Common myeloid progenitor, CD34-positive (primary cell): ENCODE measurements at regions not wholly inside any gene's neighbourhood (a gene's known extent, or its start where the extent isn't known, plus 50 kb on each side); places are given as distances from the start of the nearest gene placed in this dataset.

ENCODE experiments used
- CTCF ChIA-PET: fragments of 350-600 bp; sonication (Branson Sonifier 250); formaldehyde crosslinking; loops from one replicate; lab custom pipeline; 2021; ENCODE audit warnings: antibody characterized with exemption; lab: Charles Lee
- POLR2A ChIA-PET: fragments of 350-600 bp; sonication (Branson Sonifier 250); formaldehyde crosslinking; loops from one replicate; lab custom pipeline; 2021; ENCODE audit warnings: antibody characterized with exemption; lab: Charles Lee
- DNase-seq, 3 donors: peaks; one replicate each; pipeline versions ENCODE4 v3.0.0 to v3.0.0-alpha.2; 2013
- H3K27ac ChIP-seq, 2 experiments: 1 replicate in 1 of 2; 2 replicates in 1 of 2; pipeline ENCODE4 v1.7.0; 2013; ENCODE audit warnings: inconsistent platforms in 2 of 2, low read length in 2 of 2, mild to moderate bottlenecking in 2 of 2, low read depth in 1 of 2, moderate library complexity in 1 of 2; ENCODE audit not compliant: severe bottlenecking in 2 of 2, insufficient read depth in 1 of 2, poor library complexity in 1 of 2
- H3K27me3 ChIP-seq, 5 experiments: replicated peaks in 2 of 5; 1 replicate in 3 of 5; 2 replicates in 2 of 5; pipeline versions ENCODE4 v1.6.1 to v1.7.0; 2013; ENCODE audit warnings: low read length in 4 of 5, mild to moderate bottlenecking in 2 of 5, moderate library complexity in 2 of 5, inconsistent platforms in 1 of 5; ENCODE audit not compliant: insufficient read depth in 5 of 5, control insufficient read depth in 4 of 5
- H3K36me3 ChIP-seq, 4 experiments: 1 replicate in 2 of 4; 2 replicates in 2 of 4; pipeline versions ENCODE4 v1.6.1 to v1.7.0; 2013; ENCODE audit warnings: low read length in 3 of 4, control low read depth in 1 of 4, mild to moderate bottlenecking in 1 of 4; ENCODE audit not compliant: control insufficient read depth in 4 of 4, insufficient read depth in 4 of 4
- H3K4me1 ChIP-seq, 4 experiments: 1 replicate in 3 of 4; 2 replicates in 1 of 4; pipeline versions ENCODE4 v1.6.1 to v1.7.1; 2013; ENCODE audit warnings: low read length in 3 of 4, mild to moderate bottlenecking in 3 of 4, control low read depth in 1 of 4, inconsistent platforms in 1 of 4, moderate library complexity in 1 of 4; ENCODE audit not compliant: control insufficient read depth in 4 of 4, insufficient read depth in 4 of 4; ENCODE audit errors: control extremely low read depth in 1 of 4
- H3K4me3 ChIP-seq, 7 experiments: 1 replicate in 4 of 7; 2 replicates in 3 of 7; pipeline versions ENCODE4 v1.5.1 to v1.7.0; 2013; ENCODE audit warnings: mild to moderate bottlenecking in 7 of 7, low read length in 6 of 7, moderate library complexity in 6 of 7, inconsistent platforms in 2 of 7, low read depth in 2 of 7, control low read depth in 1 of 7; ENCODE audit not compliant: insufficient read depth in 4 of 7, control insufficient read depth in 1 of 7; ENCODE audit errors: extremely low read depth in 1 of 7
- H3K9me3 ChIP-seq, 5 experiments: 1 replicate in 4 of 5; 2 replicates in 1 of 5; pipeline versions ENCODE4 v1.6.1 to v1.7.1; 2013; ENCODE audit warnings: low read length in 4 of 5, mild to moderate bottlenecking in 2 of 5, inconsistent platforms in 1 of 5, low read depth in 1 of 5, moderate library complexity in 1 of 5; ENCODE audit not compliant: control insufficient read depth in 4 of 5, insufficient read depth in 2 of 5; ENCODE audit errors: control extremely low read depth in 1 of 5
- WGBS: methylation state at CpG from one replicate; pipeline ENCODE4 v1.1.5; 2013; ENCODE audit not compliant: insufficient coverage; 5-methylcytosine and 5-hydroxymethylcytosine counted together

DNA sequence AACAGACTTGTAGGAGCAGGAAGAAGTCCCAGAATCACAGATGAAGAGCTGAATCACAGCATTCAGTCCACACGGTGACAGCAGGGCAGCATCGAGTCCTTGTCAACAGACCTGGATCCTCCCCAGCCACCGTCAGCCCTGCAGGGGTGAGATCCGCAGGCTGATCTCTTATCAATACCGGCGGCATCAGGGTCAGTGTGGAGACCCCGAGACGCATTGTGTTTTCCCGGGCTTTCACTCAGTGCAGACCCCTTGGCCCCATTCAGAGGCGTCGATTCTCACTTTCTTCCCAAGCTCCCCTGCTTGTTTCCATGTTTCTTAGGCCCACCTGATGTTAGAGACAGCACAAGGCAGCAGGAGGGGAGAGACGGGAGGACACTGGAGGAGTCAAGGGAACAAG, 609.6 kb downstream of the PTPRU start:
- Histone ChIP-seq H3K36me3 (no peaks in the 10 kb centered on the region), H3K4me1 (no peaks in the 10 kb centered on the region), H3K27me3 (peaks cover 0 to 20% (median 2%) of the 10 kb centered on the region in 5 experiments), H3K27ac (no peak overlapping the region), H3K9me3 (peaks cover 3 to 20% (median 9%) of the 10 kb centered on the region in 5 experiments), H3K4me3 (no peak overlapping the region)
- DNase-seq: no peak
- 67% methylated on average over 11 of the region's 12 CpGs for WGBS
- POLR2A ChIA-PET: no interaction called here
- CTCF ChIA-PET: no interaction called here

DNA sequence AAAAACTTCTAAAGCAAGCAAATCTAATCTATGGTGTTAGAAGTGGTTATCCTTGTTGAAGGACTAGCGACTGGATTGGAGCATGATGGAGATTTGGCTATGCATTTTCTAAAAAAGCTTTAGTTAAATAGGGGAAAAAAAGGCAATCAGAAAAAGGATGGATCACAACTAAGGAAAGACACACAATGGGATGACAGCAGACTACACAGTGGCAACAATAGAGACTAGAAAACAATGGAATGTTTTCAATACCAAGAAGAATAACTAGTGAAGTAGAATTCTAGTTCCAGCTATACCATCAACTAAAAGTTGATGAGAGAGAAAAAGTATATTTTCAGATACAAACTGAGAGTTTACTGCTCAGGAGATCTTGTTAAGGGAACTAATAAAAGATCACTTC, 605.8 kb downstream of the PTPRU start:
- no peak overlapping the region for H3K4me3 ChIP-seq
- H3K9me3 ChIP-seq: peaks cover 3 to 22% (median 11%) of the 10 kb centered on the region in 5 experiments
- peaks cover 0 to 12% (median 2%) of the 10 kb centered on the region in 5 experiments for H3K27me3 ChIP-seq
- no peaks in the 10 kb centered on the region for H3K4me1 ChIP-seq
- H3K27ac ChIP-seq: no peak overlapping the region
- ChIA-PET CTCF (no interaction called here), POLR2A (no interaction called here)
- H3K36me3 ChIP-seq: no peaks in the 10 kb centered on the region
- WGBS: 67% methylated on average over 1 of the region's 1 CpG
- no peak for DNase-seq

DNA sequence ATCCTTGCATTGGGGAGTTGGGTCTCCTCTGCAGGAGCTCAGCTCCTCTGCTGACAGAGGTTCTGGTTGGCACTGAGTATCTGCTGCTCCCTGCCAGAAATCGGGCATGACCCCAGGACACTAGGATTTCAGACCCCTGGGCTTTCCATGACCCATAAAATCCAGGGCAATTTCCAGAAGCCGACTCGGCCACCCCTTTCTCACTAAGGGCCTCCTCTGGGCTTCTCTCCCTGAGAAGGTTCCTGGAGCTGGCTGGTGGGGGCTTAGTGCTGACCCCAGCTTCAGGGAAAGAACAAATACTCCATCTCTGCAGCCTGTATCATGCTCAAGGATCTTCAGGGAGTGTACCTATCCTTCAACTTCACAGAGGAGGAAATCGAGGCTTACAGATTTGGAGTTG, 603.4 kb downstream of the PTPRU start:
- ChIA-PET CTCF (interaction anchor here (0.6 kb wide), 1 partner anchor 559 kb away, joined by 3 read pairs; no protein-coding TSS in a partner anchor), POLR2A (no interaction called here)
- Histone ChIP-seq H3K9me3 (peaks cover 3 to 22% (median 11%) of the 10 kb centered on the region in 5 experiments), H3K36me3 (no peaks in the 10 kb centered on the region), H3K4me3 (no peak overlapping the region), H3K27me3 (peaks cover 0 to 12% (median 2%) of the 10 kb centered on the region in 5 experiments), H3K27ac (no peak overlapping the region), H3K4me1 (no peaks in the 10 kb centered on the region)
- 61% methylated on average over 3 of the region's 4 CpGs for WGBS
- no peak for DNase-seq

DNA sequence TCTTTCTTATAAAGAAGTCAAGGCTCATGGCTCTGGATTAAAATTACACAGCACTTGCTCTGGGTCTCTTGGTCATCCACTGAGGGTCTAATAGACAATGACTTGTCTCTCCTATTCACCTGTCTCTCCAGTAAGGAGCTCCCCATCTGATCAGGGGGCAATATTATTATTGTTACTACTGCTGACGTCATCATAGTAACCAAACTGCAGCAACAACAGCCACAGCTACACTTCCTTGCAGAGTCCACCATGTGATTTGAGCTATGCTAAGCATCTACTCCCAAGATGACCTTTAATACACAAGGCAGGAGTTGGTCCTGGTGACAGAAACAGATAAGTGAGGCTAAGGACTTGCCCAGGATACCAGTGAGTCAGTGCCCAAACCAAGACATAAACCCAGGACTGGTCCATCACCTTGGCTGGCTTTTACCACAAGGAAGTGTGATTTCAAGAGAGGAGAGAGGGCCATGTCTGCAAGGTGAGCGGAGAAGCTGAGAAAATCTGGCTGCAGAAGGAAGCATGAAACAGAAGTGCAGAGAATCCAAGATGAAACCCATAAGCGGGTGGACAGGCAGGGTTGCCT, 602.5 kb downstream of the PTPRU start:
- POLR2A ChIA-PET: no interaction called here
- H3K4me1 ChIP-seq: no peaks in the 10 kb centered on the region
- H3K9me3 ChIP-seq: peaks cover 3 to 22% (median 11%) of the 10 kb centered on the region in 5 experiments
- no peak overlapping the region for H3K27ac ChIP-seq
- DNase-seq: no peak
- CTCF ChIA-PET: interaction anchor here (1.2 kb wide), 1 partner anchor 47 kb away, joined by 3 read pairs; no protein-coding TSS in a partner anchor
- no peaks in the 10 kb centered on the region for H3K36me3 ChIP-seq
- 75% methylated on average over 3 of the region's 3 CpGs for WGBS
- H3K4me3 ChIP-seq: no peak overlapping the region
- H3K27me3 ChIP-seq: peaks cover 0 to 12% (median 2%) of the 10 kb centered on the region in 5 experiments

DNA sequence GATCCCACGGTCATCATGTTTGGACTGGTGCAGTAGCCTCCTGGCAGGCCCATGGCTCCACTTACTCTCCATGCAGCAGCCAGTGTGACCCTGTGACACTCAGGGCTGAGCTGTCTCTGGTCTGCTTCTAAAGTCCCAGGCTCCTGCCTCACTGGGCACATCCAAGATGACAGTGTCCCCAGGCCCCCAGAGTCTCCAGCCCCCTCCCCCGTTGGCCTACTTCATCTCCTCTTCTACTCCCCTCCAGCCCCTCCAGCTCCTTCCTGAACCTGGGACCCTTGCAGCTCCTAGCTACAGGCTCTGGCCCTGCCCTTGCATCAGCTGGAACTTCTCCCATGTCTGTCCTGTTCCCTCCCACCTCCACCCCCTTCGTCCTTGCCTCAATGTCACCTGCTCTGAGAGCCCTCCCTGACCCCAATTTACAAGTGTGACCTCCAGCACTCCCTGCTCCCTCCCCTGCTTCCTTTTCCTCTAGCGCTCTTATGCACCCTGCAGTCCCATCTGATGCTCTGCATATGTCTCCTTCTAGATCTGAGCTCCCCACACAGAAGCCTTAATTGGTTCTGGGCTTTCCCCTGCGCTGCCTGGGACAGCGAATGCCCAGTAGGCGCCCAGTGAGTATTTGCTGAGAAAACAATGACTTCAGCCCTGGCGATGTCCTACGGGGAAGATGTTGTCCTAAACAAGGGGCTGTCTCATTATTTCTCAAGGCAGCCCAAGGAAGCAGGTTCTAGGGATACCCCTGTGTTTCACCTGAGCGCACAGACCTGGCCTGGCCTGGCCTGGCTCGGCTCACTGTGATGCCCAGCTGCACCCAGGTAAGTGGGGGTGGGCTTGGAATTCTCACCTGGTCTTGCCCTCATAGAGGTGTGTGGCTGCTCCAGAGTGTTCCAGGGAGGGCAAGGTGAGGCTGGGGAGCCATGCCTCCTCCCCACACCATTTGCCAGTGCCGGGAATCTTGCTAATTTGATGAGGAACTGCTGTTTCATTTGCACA, 600.6 kb downstream of the PTPRU start:
- Histone ChIP-seq H3K4me1 (no peaks in the 10 kb centered on the region), H3K9me3 (peaks cover 3 to 11% (median 6%) of the 10 kb centered on the region in 5 experiments), H3K4me3 (no peak overlapping the region), H3K36me3 (no peaks in the 10 kb centered on the region), H3K27ac (no peak overlapping the region), H3K27me3 (peaks cover 0 to 8% (median 0%) of the 10 kb centered on the region in 5 experiments)
- DNase-seq: no peak
- 72% methylated on average over 11 of the region's 12 CpGs for WGBS
- CTCF ChIA-PET: interaction anchor here (1.4 kb wide), 1 partner anchor 11 kb away, joined by 3 read pairs; no protein-coding TSS in a partner anchor
- POLR2A ChIA-PET: no interaction called here

DNA sequence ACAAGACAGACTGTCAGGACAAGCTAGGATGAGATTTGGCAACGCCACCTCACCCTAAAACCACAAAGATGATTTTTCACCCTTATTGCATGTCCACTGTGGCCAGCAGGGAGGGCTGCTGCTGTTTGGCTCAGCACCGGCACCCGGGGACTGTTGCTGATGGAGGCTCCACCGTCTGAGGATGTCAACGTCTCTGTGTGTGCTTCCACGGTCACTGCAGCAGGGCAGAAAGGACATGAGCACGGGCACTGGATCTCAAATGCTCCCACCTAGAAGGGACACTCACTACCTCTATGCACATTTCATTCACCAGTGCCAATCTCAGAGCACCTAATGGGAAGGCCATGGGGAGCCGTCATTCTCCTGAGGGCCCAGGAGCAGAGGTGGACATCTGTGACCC, 599.6 kb downstream of the PTPRU start:
- POLR2A ChIA-PET: no interaction called here

More for the DNA sequence above, 599.6 kb downstream of the PTPRU start:
- Histone ChIP-seq H3K27me3 (peaks cover 0 to 7% (median 0%) of the 10 kb centered on the region in 5 experiments), H3K27ac (no peak overlapping the region), H3K4me3 (no peak overlapping the region), H3K36me3 (no peaks in the 10 kb centered on the region), H3K4me1 (no peaks in the 10 kb centered on the region), H3K9me3 (peaks cover 0 to 2% (median 0%) of the 10 kb centered on the region in 5 experiments)
- WGBS: 57% methylated on average over 7 of the region's 8 CpGs
- CTCF ChIA-PET: interaction anchor here (1.4 kb wide), 1 partner anchor 12 kb away, joined by 3 read pairs; no protein-coding TSS in a partner anchor
- DNase-seq: no peak
